Upper lobe of left lung (tissue), 6 donors: ENCODE measurements at regions not wholly inside any gene's neighbourhood (a gene's known extent, or its start where the extent isn't known, plus 50 kb on each side); places are given as distances from the start of the nearest gene placed in this dataset.

Experiments used
- ATAC-seq, 2 donors: fragments of 200-7000 bp; cut with Tn5 transposase; one replicate each; pipeline ENCODE4 v1.9.1; 2022; ENCODE audit warnings: mild to moderate bottlenecking in 2 of 2, moderate library complexity in 2 of 2; ENCODE audit not compliant: low FRiP score in 2 of 2
- DNase-seq, 2 donors: peaks; one replicate each; pipeline ENCODE4 v3.0.0-alpha.2; 2019 to 2020
- H3K27ac ChIP-seq, 4 donors: fragments of 200-600 bp; sonication (generic); one replicate each; pipeline ENCODE4 v1.5.1; 2016 to 2019
- H3K27me3 ChIP-seq, 4 donors: fragments of 200-600 bp; sonication (generic); one replicate each; pipeline ENCODE4 v1.5.1; 2017 to 2019
- H3K36me3 ChIP-seq, 4 donors: fragments of 200-600 bp; sonication (generic); one replicate each; pipeline ENCODE4 v1.5.1; 2016 to 2019
- H3K4me1 ChIP-seq, 4 donors: fragments of 200-600 bp; sonication (generic); one replicate each; pipeline ENCODE4 v1.5.1; 2018 to 2019
- H3K4me3 ChIP-seq, 4 donors: fragments of 200-600 bp; sonication (generic); one replicate each; pipeline ENCODE4 v1.5.1; 2017 to 2019; ENCODE audit warnings: mild to moderate bottlenecking in 2 of 4, moderate library complexity in 1 of 4
- H3K9me3 ChIP-seq, 4 donors: fragments of 200-600 bp; sonication (generic); one replicate each; pipeline ENCODE4 v1.5.1; 2018 to 2019
- EP300 ChIP-seq, 4 donors: sonication (generic); formaldehyde crosslinking; IDR thresholded peaks; one replicate each; pipeline ENCODE4 v1.5.1; 2017; ENCODE audit warnings: antibody characterized with exemption in 4 of 4, control low read depth in 2 of 4
- POLR2A ChIP-seq, 4 donors: fragments of 450-650 bp; IDR thresholded peaks; one replicate each; pipeline ENCODE4 v1.5.1; 2016 to 2017; ENCODE audit warnings: antibody characterized with exemption in 4 of 4, mild to moderate bottlenecking in 2 of 4
- POLR2AphosphoS5 ChIP-seq, 2 donors: sonication (generic); formaldehyde crosslinking; IDR thresholded peaks; one replicate each; pipeline ENCODE4 v1.5.1; 2017; ENCODE audit warnings: antibody characterized with exemption in 2 of 2
- WGBS, 2 donors: methylation state at CpG; one replicate each; pipeline ENCODE4 v1.1.5; 2017 to 2018; 5-methylcytosine and 5-hydroxymethylcytosine counted together
- TF ChIP-seq, protein P1 (sequence below), 6 experiments: fragments of 450-650 bp in 4 of 6; fragments of 200-600 bp in 2 of 6; sonication (generic) in 2 of 6; IDR thresholded peaks; one replicate each; pipeline ENCODE4 v1.5.1; 2016 to 2019; ENCODE audit warnings: antibody characterized with exemption in 6 of 6
- donor health status: DM: no; HTN: no; CAD: no; lungs with moderate emphysema.
- donor health status: DM: no; HTN: yes; CAD: no; lungs with severe emphysema.

DNA sequence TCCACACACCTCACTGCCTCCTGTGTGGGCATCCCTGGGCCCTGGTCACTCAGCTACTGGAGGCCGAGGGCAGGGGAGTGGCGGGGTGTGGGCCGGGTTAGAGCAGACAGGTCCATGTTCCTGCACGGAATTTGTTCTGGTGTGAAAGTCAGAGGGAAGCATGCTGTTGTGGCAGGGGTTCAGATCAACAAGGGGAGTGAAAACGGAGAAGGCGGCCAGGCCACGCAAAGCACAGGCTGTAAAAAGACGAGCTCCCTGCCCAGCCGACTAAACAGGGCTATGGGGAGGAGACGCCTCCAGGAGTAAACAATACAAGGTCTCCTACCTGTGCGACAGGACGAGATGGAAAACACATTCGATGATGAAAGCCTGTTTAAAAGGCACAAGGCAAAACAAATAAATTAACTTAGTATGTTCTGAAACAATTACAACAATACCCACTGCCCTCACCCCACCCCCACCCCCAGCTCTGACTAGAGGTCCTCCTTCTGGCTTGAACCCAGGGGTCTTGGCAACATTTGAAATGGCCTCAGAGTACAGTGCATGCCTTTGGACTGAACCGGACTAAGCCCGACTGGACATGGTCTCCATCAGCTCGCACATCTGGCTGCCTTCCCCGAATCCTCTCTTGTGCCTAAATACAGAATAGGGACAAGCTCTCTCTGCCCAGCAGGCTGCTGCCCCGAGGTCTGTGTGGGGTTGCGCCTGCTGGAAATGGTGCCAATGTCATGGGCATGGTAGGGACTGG, 274.9 kb upstream of the DIO3 start:
- H3K27me3 ChIP-seq: no peaks in the 10 kb centered on the region
- no peaks in the 10 kb centered on the region for H3K9me3 ChIP-seq
- ATAC-seq (no peak), DNase-seq (peak in 1 of 2 donors; percentile 54)
- H3K36me3 ChIP-seq: no peaks in the 10 kb centered on the region
- 76 to 83% methylated on average over 15 to 19 of the region's 19 CpGs for WGBS, 2 donors
- no peaks in the 10 kb centered on the region for H3K4me1 ChIP-seq
- TF ChIP-seq, protein P1, sequence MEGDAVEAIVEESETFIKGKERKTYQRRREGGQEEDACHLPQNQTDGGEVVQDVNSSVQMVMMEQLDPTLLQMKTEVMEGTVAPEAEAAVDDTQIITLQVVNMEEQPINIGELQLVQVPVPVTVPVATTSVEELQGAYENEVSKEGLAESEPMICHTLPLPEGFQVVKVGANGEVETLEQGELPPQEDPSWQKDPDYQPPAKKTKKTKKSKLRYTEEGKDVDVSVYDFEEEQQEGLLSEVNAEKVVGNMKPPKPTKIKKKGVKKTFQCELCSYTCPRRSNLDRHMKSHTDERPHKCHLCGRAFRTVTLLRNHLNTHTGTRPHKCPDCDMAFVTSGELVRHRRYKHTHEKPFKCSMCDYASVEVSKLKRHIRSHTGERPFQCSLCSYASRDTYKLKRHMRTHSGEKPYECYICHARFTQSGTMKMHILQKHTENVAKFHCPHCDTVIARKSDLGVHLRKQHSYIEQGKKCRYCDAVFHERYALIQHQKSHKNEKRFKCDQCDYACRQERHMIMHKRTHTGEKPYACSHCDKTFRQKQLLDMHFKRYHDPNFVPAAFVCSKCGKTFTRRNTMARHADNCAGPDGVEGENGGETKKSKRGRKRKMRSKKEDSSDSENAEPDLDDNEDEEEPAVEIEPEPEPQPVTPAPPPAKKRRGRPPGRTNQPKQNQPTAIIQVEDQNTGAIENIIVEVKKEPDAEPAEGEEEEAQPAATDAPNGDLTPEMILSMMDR (IDR thresholded peaks at IDR 0.05): no peak
- no peak overlapping the region for H3K4me3 ChIP-seq
- no peak overlapping the region for H3K27ac ChIP-seq

DNA sequence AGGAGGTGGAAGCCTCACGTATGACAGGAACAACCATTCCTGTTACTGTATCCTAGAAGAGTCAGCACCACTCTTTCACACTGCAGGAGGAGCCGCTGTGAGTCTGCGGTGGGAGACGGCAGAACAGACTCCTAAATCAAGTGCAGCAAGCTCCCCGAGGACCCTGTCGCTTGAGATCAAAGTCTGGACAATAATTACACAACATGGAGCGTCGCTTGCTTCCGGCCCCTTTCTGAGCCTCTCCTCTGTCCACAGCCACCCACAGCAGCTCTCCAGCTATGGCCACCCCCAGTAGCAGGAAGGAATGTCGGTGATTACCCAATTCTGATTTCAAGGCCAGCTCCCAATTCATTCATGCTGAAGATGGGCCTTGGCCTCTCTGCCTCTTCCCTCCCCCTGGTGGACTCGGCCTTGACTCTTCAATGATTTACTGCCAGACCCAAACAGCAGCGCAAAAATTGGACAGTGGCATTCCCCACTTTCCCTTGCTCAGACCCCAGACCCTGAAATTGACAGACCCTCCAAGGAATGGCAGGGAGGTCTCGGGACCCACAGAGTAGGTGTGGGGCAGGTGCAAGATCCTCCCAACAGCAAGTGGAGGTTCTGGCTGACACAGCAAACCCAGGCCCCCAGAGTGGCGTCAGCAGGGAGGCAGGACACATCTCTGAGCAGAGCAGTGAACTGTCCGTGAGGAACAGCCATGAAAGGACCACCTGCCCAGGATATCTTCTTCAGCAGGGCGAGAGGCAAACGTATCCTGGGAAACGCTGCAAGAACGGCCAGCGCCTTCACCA, 272.7 kb upstream of the DIO3 start:
- Histone ChIP-seq H3K36me3 (no peaks in the 10 kb centered on the region), H3K27me3 (no peaks in the 10 kb centered on the region), H3K4me3 (no peak overlapping the region), H3K4me1 (no peaks in the 10 kb centered on the region), H3K27ac (no peak overlapping the region), H3K9me3 (no peaks in the 10 kb centered on the region)
- WGBS, 2 donors: 66 to 70% methylated on average over 19 to 20 of the region's 20 CpGs
- peak in 1 of 2 donors; percentile 13 for ATAC-seq
- TF ChIP-seq, protein P1 (IDR thresholded peaks at IDR 0.05): no peak
- TF ChIP-seq POLR2A (IDR thresholded peaks at IDR 0.05): no peak
- no peak for TF ChIP-seq EP300 (IDR thresholded peaks at IDR 0.05)
- no peak for TF ChIP-seq POLR2AphosphoS5 (IDR thresholded peaks at IDR 0.05)
- no peak for DNase-seq

DNA sequence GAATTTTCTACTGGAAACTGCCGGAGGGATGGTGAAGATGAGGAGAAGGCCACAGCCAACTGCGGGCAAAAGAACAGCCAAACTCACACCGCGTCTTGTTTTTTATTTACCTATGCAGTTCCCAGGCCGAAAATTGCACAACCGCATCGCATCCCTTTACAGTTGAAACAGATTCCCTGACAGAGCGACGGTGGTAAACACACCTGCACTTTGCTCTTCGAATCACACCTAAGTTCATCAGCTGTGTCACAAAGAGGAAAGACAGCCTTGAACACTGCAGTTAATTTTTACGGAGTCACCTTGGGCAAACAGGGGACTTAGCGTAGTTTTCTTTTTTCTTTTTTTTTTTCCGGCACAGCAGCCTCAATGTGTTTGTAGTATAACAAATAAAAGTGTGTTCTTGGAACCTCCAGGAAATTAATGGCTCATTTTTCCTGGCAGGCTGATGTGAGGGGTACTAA, 272.0 kb upstream of the DIO3 start:
- 84 to 85% methylated on average over 13 of the region's 13 CpGs for WGBS, 2 donors
- ATAC-seq: no peak

DNA sequence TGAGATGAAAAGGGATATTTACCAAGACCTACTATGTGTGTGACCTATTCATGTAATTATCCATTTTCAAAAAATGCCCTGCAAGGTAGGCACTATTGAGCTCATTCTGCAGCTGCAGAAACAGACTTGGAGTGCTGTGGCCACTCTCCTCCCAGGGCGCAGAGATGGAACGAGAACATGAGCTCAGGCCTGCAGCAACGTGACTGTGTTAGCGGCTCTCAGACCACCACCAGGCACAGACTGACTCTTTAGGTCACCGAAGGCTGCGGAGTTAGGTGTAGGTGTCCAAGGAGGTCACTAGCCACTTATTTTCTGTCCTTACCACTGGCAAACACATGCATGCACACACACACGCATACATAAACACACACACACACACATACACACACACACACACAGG, 271.4 kb upstream of the DIO3 start:
- Histone ChIP-seq H3K27ac (no peak overlapping the region), H3K4me1 (no peaks in the 10 kb centered on the region), H3K4me3 (no peak overlapping the region), H3K36me3 (no peaks in the 10 kb centered on the region), H3K27me3 (no peaks in the 10 kb centered on the region), H3K9me3 (no peaks in the 10 kb centered on the region)
- DNase-seq (no peak), ATAC-seq (no peak)
- 77 to 83% methylated on average over 5 to 7 of the region's 7 CpGs for WGBS, 2 donors
- TF ChIP-seq POLR2A (IDR thresholded peaks at IDR 0.05) (no peak), POLR2AphosphoS5 (IDR thresholded peaks at IDR 0.05) (no peak), EP300 (IDR thresholded peaks at IDR 0.05) (no peak)
- TF ChIP-seq, protein P1 (IDR thresholded peaks at IDR 0.05): no peak

More for the DNA sequence above, 272.0 kb upstream of the DIO3 start:
- Histone ChIP-seq H3K27me3 (no peaks in the 10 kb centered on the region), H3K9me3 (no peaks in the 10 kb centered on the region), H3K4me3 (no peak overlapping the region), H3K27ac (no peak overlapping the region), H3K4me1 (no peaks in the 10 kb centered on the region), H3K36me3 (no peaks in the 10 kb centered on the region)
- no peak for TF ChIP-seq EP300 (IDR thresholded peaks at IDR 0.05)
- TF ChIP-seq, protein P1 (IDR thresholded peaks at IDR 0.05): no peak
- TF ChIP-seq POLR2AphosphoS5 (IDR thresholded peaks at IDR 0.05): no peak
- TF ChIP-seq POLR2A (IDR thresholded peaks at IDR 0.05): no peak
- DNase-seq: no peak
